Smooth muscle cell (in vitro differentiated cells): ENCODE measurements at regions not wholly inside any gene's neighbourhood (a gene's known extent, or its start where the extent isn't known, plus 50 kb on each side); places are given as distances from the start of the nearest gene placed in this dataset.

Experiments used
- DNase-seq: peaks from one replicate; lab custom pipeline; 2025; ENCODE audit not compliant: unreplicated experiment; lab: John Stamatoyannopoulos, UW
- H2AFZ ChIP-seq: fragments of 200-600 bp; sonication (generic); 2 replicates; pipeline ENCODE4 v1.6.0; 2016; ENCODE audit warnings: antibody characterized with exemption, low read depth, mild to moderate bottlenecking
- H3F3A ChIP-seq: fragments of 200-600 bp; sonication (generic); 2 replicates; pipeline ENCODE4 v1.6.0; 2017; ENCODE audit warnings: antibody characterized with exemption, low read depth
- H3K27ac ChIP-seq: fragments of 200-600 bp; sonication (generic); 2 replicates; pipeline ENCODE4 v1.5.1; 2016; ENCODE audit warnings: low read depth, mild to moderate bottlenecking
- H3K27me3 ChIP-seq: fragments of 200-600 bp; sonication (generic); 2 replicates; pipeline ENCODE4 v1.6.1; 2016; ENCODE audit warnings: low read depth, mild to moderate bottlenecking
- H3K36me3 ChIP-seq: fragments of 200-600 bp; sonication (generic); 2 replicates; pipeline ENCODE4 v1.5.1; 2016; ENCODE audit warnings: low read depth
- H3K4me1 ChIP-seq: fragments of 200-600 bp; sonication (generic); 2 replicates; pipeline ENCODE4 v1.5.1; 2016; ENCODE audit warnings: low read depth
- H3K4me2 ChIP-seq: fragments of 200-600 bp; sonication (generic); 2 replicates; pipeline ENCODE4 v1.6.0; 2016; ENCODE audit warnings: mild to moderate bottlenecking
- H3K4me3 ChIP-seq: fragments of 200-600 bp; sonication (generic); 2 replicates; pipeline ENCODE4 v1.5.1; 2016; ENCODE audit warnings: mild to moderate bottlenecking
- H3K79me2 ChIP-seq: fragments of 200-600 bp; sonication (generic); 2 replicates; pipeline ENCODE4 v1.6.0; 2016; ENCODE audit warnings: low read depth, mild to moderate bottlenecking
- H3K9ac ChIP-seq: fragments of 200-600 bp; sonication (generic); 2 replicates; pipeline ENCODE4 v1.6.0; 2016; ENCODE audit warnings: low read depth
- H3K9me3 ChIP-seq: fragments of 200-600 bp; sonication (generic); replicated peaks from 2 replicates; pipeline ENCODE4 v1.5.1; 2016; ENCODE audit warnings: low read depth
- H4K20me1 ChIP-seq: fragments of 200-600 bp; sonication (generic); 2 replicates; pipeline ENCODE4 v1.6.0; 2016; ENCODE audit warnings: low read depth
- WGBS: methylation state at CpG from one replicate; pipeline ENCODE4 v1.1.7; 2016; ENCODE audit warnings: low lambda C conversion rate; 5-methylcytosine and 5-hydroxymethylcytosine counted together
- TF ChIP-seq, protein P1 (sequence below): fragments of 200-600 bp; sonication (generic); IDR thresholded peaks from 2 replicates; pipeline ENCODE4 v1.5.1; 2017; ENCODE audit warnings: borderline replicate concordance, mild to moderate bottlenecking, antibody characterized with exemption; ENCODE audit not compliant: insufficient read depth, poor library complexity, severe bottlenecking

DNA sequence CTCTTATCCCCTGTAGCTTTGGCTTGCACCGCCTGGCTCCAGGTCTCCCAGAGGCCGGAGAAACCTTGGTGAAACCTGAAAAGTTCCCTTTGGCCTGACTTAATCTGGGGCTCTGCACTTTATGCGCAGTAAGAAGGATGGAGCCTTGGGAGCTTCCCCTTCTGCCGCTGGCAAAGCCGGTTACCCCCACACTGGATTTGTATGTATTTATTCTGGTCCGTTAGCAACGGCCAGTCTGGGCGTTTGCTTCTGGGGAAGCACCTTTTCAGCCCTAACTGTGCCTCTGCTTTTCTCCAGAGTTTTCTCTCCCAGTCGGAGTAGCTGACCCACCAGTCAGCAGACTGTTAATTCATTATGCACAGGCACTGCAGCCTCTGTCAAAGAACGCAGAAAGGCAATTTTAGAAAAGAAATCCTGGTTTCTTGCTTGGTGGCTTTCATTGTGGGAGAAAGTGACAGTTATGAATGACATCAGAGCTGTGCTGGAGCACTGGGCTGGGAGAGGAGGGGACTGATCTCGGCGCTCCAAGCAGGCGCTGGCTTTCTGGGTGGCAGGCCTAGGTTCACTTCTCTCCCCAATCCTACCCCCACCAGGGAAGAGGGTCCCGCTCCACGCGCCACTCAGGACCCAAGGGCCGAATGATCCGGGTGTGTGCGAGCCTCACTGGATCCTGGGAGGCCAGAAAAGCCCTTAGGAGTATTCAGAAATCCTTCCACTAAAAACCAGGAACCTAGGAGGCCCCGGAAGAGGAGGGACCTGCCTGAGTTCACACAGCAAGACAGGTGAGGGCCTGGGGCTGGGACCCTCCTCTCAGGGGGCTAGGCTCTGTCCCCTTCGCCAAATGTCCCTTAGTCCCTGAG is 70.2 kb downstream of the RTL6 start:
- Histone ChIP-seq H3K4me1 (no peaks in the 10 kb centered on the region), H3K9ac (no peak overlapping the region), H3F3A (no peaks in the 10 kb centered on the region), H4K20me1 (no peaks in the 10 kb centered on the region), H3K4me2 (no peak overlapping the region), H3K9me3 (no peaks in the 10 kb centered on the region), H3K27ac (no peak overlapping the region), H3K79me2 (no peaks in the 10 kb centered on the region), H2AFZ (no peak overlapping the region), H3K4me3 (no peak overlapping the region), H3K27me3 (no peaks in the 10 kb centered on the region), H3K36me3 (no peaks in the 10 kb centered on the region)
- TF ChIP-seq, protein P1, sequence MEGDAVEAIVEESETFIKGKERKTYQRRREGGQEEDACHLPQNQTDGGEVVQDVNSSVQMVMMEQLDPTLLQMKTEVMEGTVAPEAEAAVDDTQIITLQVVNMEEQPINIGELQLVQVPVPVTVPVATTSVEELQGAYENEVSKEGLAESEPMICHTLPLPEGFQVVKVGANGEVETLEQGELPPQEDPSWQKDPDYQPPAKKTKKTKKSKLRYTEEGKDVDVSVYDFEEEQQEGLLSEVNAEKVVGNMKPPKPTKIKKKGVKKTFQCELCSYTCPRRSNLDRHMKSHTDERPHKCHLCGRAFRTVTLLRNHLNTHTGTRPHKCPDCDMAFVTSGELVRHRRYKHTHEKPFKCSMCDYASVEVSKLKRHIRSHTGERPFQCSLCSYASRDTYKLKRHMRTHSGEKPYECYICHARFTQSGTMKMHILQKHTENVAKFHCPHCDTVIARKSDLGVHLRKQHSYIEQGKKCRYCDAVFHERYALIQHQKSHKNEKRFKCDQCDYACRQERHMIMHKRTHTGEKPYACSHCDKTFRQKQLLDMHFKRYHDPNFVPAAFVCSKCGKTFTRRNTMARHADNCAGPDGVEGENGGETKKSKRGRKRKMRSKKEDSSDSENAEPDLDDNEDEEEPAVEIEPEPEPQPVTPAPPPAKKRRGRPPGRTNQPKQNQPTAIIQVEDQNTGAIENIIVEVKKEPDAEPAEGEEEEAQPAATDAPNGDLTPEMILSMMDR = no peak
- DNase-seq = no peak
- 89% methylated on average over 21 of the region's 21 CpGs for WGBS

DNA sequence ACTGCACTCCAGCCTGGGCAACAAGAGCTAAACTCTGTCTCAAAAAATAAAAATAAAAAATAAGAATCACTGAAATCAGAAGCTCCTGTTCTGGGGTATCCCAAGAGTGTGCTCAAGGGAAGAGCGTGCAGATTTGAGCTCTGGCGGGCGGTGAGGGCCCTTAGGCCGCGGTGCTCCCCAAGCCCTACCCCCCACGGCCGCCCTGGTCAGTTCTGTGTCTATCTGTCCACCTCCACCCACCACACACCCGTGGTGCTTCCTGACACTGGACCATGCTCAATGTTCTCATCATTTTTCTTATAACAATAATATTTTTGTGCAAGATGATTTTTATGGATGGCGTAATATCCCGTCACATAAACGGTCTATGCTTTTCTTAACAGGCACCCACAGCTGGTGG is 71.1 kb downstream of the RTL6 start:
- H3K4me1 ChIP-seq = no peaks in the 10 kb centered on the region
- H3F3A ChIP-seq = no peaks in the 10 kb centered on the region
- no peaks in the 10 kb centered on the region for H4K20me1 ChIP-seq
- H3K27ac ChIP-seq = no peak overlapping the region
- H3K9ac ChIP-seq = no peak overlapping the region
- H3K27me3 ChIP-seq = no peaks in the 10 kb centered on the region
- H3K36me3 ChIP-seq = no peaks in the 10 kb centered on the region
- no peak overlapping the region for H2AFZ ChIP-seq
- TF ChIP-seq, protein P1 = no peak
- H3K79me2 ChIP-seq = no peaks in the 10 kb centered on the region
- 96% methylated on average over 11 of the region's 11 CpGs for WGBS
- H3K4me2 ChIP-seq = no peak overlapping the region
- no peak for DNase-seq
- H3K4me3 ChIP-seq = no peak overlapping the region
- H3K9me3 ChIP-seq = no peaks in the 10 kb centered on the region

DNA sequence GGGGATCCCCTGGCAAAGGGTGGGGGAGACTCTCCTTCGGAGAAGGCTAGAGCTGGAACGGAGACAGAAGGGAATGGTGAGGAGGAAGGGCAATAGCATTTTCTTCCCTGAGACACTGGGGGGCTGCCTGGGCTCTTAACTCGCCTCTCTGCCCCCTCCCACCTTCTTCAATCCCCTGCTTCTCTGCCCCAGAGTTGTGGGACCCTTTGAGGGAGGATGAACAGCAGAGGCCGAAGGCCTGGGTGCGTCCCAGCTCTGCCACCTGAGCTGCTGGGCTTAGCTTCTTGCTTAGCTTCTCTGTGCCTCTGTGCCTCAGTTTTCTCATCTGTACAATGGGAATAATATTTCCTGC is 72.4 kb downstream of the RTL6 start:
- TF ChIP-seq, protein P1 = no peak
- no peak for DNase-seq
- H3K4me2 ChIP-seq = no peak overlapping the region
- no peaks in the 10 kb centered on the region for H4K20me1 ChIP-seq
- no peak overlapping the region for H3K9ac ChIP-seq
- H3K79me2 ChIP-seq = no peaks in the 10 kb centered on the region
- WGBS = 86% methylated on average over 5 of the region's 5 CpGs
- H3K27ac ChIP-seq = no peak overlapping the region
- no peaks in the 10 kb centered on the region for H3K27me3 ChIP-seq
- H3K4me3 ChIP-seq = no peak overlapping the region
- H2AFZ ChIP-seq = no peak overlapping the region
- no peaks in the 10 kb centered on the region for H3K4me1 ChIP-seq
- no peaks in the 10 kb centered on the region for H3F3A ChIP-seq
- H3K36me3 ChIP-seq = no peaks in the 10 kb centered on the region
- H3K9me3 ChIP-seq = peaks cover 3% of the 10 kb centered on the region
